HG03139 (cell line): ENCODE measurements at regions not wholly inside any gene's neighbourhood (a gene's known extent, or its start where the extent isn't known, plus 50 kb on each side); places are given as distances from the start of the nearest gene placed in this dataset.

Source experiments
- ATAC-seq: cut with Tn5 transposase; IDR thresholded peaks from one replicate; pipeline ENCODE4 v1.9.1; 2021; ENCODE audit not compliant: unreplicated experiment

- ATAC-seq, result no peak
Measured at GRCh38 chr10:131519723-131520605, 208.4 kb upstream of the TCERG1L start.

GRCh38 chr10:131531265-131532190, 220.0 kb upstream of the TCERG1L start:
- no peak for ATAC-seq

- no peak for ATAC-seq
Measured at GRCh38 chr10:131532291-131532690, 220.8 kb upstream of the TCERG1L start.

GRCh38 chr10:131532745-131533341, 221.3 kb upstream of the TCERG1L start:
- no peak for ATAC-seq

GRCh38 chr10:131533846-131534526, 222.5 kb upstream of the TCERG1L start:
- ATAC-seq, result no peak

- no peak for ATAC-seq
Measured at GRCh38 chr10:131534836-131535235, 223.3 kb upstream of the TCERG1L start.

GRCh38 chr10:131536676-131537075, 225.2 kb upstream of the TCERG1L start:
- ATAC-seq, result no peak

- ATAC-seq, result no peak
Measured at GRCh38 chr10:131537281-131537680, 225.8 kb upstream of the TCERG1L start.

GRCh38 chr10:131544495-131544894, 233.0 kb upstream of the TCERG1L start:
- no peak for ATAC-seq

GRCh38 chr10:131546086-131546810, 234.7 kb upstream of the TCERG1L start:
- no peak for ATAC-seq

- no peak for ATAC-seq
Measured at GRCh38 chr10:131547129-131547799, 235.7 kb upstream of the TCERG1L start.

- ATAC-seq, result no peak
Measured at GRCh38 chr10:131548176-131548575, 236.7 kb upstream of the TCERG1L start.

GRCh38 chr10:131549116-131549515, 237.6 kb upstream of the TCERG1L start:
- no peak for ATAC-seq

- no peak for ATAC-seq
Measured at GRCh38 chr10:131553121-131553520, 241.6 kb upstream of the TCERG1L start.

GRCh38 chr10:131553581-131553980, 242.1 kb upstream of the TCERG1L start:
- ATAC-seq, result no peak

- no peak for ATAC-seq
Measured at GRCh38 chr10:131554821-131555220, 243.3 kb upstream of the TCERG1L start.

- no peak for ATAC-seq
Measured at GRCh38 chr10:131555406-131555805, 243.9 kb upstream of the TCERG1L start.

GRCh38 chr10:131556061-131556896, 244.8 kb upstream of the TCERG1L start:
- ATAC-seq, result no peak
